RWPE1 (cell line): ENCODE measurements at regions not wholly inside any gene's neighbourhood (a gene's known extent, or its start where the extent isn't known, plus 50 kb on each side); places are given as distances from the start of the nearest gene placed in this dataset.

Experiments used
- CTCF ChIA-PET: fragments of 350-600 bp; sonication (Branson Sonifier 250); formaldehyde crosslinking; extraction: SDS; loops from one replicate; lab custom pipeline; 2021; lab: Yijun Ruan, JAX
- POLR2A ChIA-PET: fragments of 400-600 bp; formaldehyde crosslinking; extraction: SDS; loops from one replicate; lab custom pipeline; 2020; ENCODE audit warnings: antibody characterized with exemption; ENCODE audit not compliant: low non-redundant PET; lab: Yijun Ruan, JAX
- DNase-seq: peaks from one replicate; pipeline ENCODE4 v3.0.0; 2012; ENCODE audit warnings: low spot score
- H3K27ac ChIP-seq: fragments of 450-650 bp; 2 replicates; pipeline ENCODE4 v1.5.1; 2017
- CTCF ChIP-seq: fragments of 450-650 bp; conservative IDR thresholded peaks from 2 replicates; pipeline ENCODE4 v1.5.1; 2017; ENCODE audit warnings: low read depth, mild to moderate bottlenecking

GRCh38 chr14:30005114-30005808, 77.6 kb upstream of the PRKD1 start:
- peak; percentile 38 for DNase-seq
- peak; percentile 62 for TF ChIP-seq CTCF
- ChIA-PET POLR2A (no interaction called here), CTCF (no interaction called here)
- no peak overlapping the region for H3K27ac ChIP-seq

GRCh38 chr14:30006695-30007094, 79.0 kb upstream of the PRKD1 start:
- ChIA-PET CTCF (interaction anchor here (0.6 kb wide), 1 partner anchor 396 kb away, joined by 3 read pairs; no protein-coding TSS in a partner anchor), POLR2A (no interaction called here)
- no peak for TF ChIP-seq CTCF
- no peak overlapping the region for H3K27ac ChIP-seq
- no peak for DNase-seq

- TF ChIP-seq CTCF = no peak
- H3K27ac ChIP-seq = no peak overlapping the region
- ChIA-PET POLR2A (no interaction called here), CTCF (no interaction called here)
- DNase-seq = no peak
These were observed 87.8 kb upstream of the PRKD1 start for GRCh38 chr14:30015489-30015888.

- ChIA-PET CTCF (no interaction called here), POLR2A (no interaction called here)
- H3K27ac ChIP-seq = no peak overlapping the region
- DNase-seq = no peak
- no peak for TF ChIP-seq CTCF
These were observed 88.4 kb upstream of the PRKD1 start for GRCh38 chr14:30016002-30016401.

- DNase-seq = no peak
- ChIA-PET POLR2A (no interaction called here), CTCF (interaction anchor here (0.6 kb wide), 1 partner anchor 492 kb away, joined by 3 read pairs; no protein-coding TSS in a partner anchor)
- no peak for TF ChIP-seq CTCF
- H3K27ac ChIP-seq = no peak overlapping the region
These were observed 89.8 kb upstream of the PRKD1 start for GRCh38 chr14:30017370-30017993.

- TF ChIP-seq CTCF = no peak
- ChIA-PET POLR2A (no interaction called here), CTCF (no interaction called here)
- DNase-seq = no peak
- H3K27ac ChIP-seq = no peak overlapping the region
These were observed 92.6 kb upstream of the PRKD1 start for GRCh38 chr14:30020271-30020670.
